ENCODE measurements at regions not wholly inside any gene's neighbourhood (a gene's known extent, or its start where the extent isn't known, plus 50 kb on each side); places are given as distances from the start of the nearest gene placed in this dataset.

GRCh38 chr2:18093196-18093595 lies 214.7 kb downstream of the KCNS3 start:
- TF ChIP-seq EP300 (IDR thresholded peaks at IDR 0.05) (no peak), CTCF (IDR thresholded peaks at IDR 0.05) (no peak), POLR2A (IDR thresholded peaks at IDR 0.05) (no peak), POLR2AphosphoS5 (IDR thresholded peaks at IDR 0.05) (no peak)

Data from suprapubic skin (tissue), 4 donors.